ENCODE measurements at regions not wholly inside any gene's neighbourhood (a gene's known extent, or its start where the extent isn't known, plus 50 kb on each side); places are given as distances from the start of the nearest gene placed in this dataset.
A peak's percentile ranks its signal among the peaks of the same experiment; 100 is the strongest.

DNA sequence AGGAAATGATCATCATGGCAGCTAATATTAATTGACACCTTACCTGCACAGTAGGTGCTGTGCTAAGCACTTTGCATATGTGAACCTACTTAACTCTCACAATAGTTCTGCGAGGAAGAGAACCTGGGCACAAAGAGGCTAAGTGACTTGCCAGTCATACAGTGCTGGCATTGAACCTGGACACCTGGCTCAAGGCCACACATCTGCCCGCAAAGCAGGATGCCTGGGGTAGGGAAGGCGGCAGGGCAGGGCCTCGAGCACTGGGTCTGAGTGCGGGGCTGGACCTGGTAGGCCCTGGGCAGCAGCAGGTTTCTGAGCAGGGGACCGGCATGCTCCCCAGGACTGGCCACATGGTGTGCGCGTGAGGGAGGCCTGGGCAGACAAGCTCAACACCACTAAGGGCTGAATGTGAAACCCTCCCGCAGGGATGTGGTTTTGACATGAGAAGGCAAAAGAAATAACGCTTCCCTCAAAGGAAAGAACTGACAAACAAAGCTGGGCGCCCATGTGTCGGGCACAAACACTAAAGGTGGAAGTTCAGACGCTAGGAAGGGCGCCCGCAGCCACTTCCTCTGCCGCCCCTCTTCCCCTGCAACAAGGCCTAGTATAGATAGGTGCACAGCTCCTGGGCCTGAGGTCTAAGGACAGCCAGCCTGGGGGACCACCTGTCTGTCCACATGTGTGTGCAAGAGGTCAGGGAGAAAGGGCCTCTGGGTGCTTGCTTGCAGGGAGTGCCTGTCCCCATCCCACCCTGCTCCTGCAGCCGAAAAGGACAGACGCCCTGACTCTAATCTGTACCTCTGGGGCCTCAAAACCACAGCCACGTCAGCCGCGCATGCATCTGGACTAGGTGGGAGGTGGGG is 92.5 kb downstream of the ZFP36L2 start:
- Histone ChIP-seq H3K27me3 (no peaks in the 10 kb centered on the region), H3K9me3 (no peaks in the 10 kb centered on the region), H3K4me1 (peaks cover 0 to 70% of the 10 kb centered on the region in 2 donors), H3K4me3 (no peak overlapping the region), H3K36me3 (no peaks in the 10 kb centered on the region), H3K27ac (peak overlapping the region; percentile 2 to 69)
- TF ChIP-seq CTCF (IDR thresholded peaks at IDR 0.05) = no peak
- DNase-seq (ENCODE audit: low spot score) = no peak

DNA sequence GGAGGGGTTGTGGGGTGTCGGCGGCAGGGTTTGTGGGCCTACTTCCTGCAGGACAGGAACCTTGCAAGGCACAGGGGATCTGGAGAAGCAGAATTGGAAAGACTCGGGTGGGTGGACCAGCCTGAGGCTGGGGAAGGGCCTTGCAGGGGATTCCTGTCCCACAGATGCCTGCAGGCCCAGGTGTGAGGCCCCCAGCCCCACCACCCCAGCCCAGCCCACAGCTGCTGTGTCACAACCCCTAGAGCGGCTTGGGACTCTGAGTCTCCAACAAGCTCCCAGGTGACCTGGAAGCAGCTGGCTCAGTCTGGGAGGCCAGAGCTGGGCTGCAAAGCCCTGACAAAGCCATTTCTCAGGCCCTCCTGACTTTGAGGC is 93.1 kb downstream of the ZFP36L2 start:
- no peak overlapping the region for H3K4me3 ChIP-seq
- no peaks in the 10 kb centered on the region for H3K36me3 ChIP-seq
- no peaks in the 10 kb centered on the region for H3K27me3 ChIP-seq
- peak overlapping the region; percentile 2 to 69 for H3K27ac ChIP-seq
- H3K9me3 ChIP-seq = no peaks in the 10 kb centered on the region
- no peak for TF ChIP-seq CTCF (IDR thresholded peaks at IDR 0.05)
- peaks cover 0 to 70% of the 10 kb centered on the region in 2 donors for H3K4me1 ChIP-seq
- DNase-seq (ENCODE audit: low spot score) = no peak

DNA sequence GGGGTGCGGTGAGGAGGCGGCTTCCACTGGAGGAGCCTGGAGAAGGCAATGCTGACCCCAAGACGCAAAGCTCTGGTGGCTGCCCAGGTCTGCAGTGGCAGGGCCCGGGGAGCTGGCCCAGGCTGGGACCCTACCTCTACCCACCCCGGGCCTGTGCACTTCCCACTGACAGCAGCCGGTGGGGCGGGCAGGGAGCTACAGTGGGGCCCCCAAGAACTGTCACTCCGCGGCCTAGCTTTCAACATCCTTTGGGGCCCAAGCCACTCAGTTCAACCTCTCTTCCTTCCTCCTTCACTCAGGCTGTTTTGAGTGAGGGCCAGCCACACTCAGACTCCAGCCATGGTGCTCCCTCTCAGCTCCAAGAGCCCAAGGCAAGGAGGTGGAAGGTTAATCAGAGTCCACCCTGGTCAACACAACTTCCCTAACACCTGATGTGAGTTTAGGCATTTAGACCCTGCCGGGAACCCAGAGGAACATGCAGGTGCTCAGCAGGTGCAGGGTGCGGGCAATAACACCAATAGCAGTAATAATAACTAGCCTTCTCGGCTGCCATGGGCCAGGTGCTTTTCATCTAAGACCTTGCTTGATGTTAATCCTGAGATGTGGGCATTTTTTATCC is 93.6 kb downstream of the ZFP36L2 start:
- no peak for TF ChIP-seq CTCF (IDR thresholded peaks at IDR 0.05)
- DNase-seq (ENCODE audit: low spot score) = no peak
- Histone ChIP-seq H3K4me1 (peaks cover 0 to 65% of the 10 kb centered on the region in 2 donors), H3K9me3 (no peaks in the 10 kb centered on the region), H3K4me3 (no peak overlapping the region), H3K36me3 (no peaks in the 10 kb centered on the region), H3K27me3 (no peaks in the 10 kb centered on the region), H3K27ac (peak overlapping the region; percentile 15 to 69)

- H3K4me3 ChIP-seq = no peak overlapping the region
- no peaks in the 10 kb centered on the region for H3K36me3 ChIP-seq
- H3K27me3 ChIP-seq = no peaks in the 10 kb centered on the region
- H3K9me3 ChIP-seq = no peaks in the 10 kb centered on the region
- TF ChIP-seq CTCF (IDR thresholded peaks at IDR 0.05) = no peak
- H3K4me1 ChIP-seq = peaks cover 0 to 59% of the 10 kb centered on the region in 2 donors
- no peak for DNase-seq (ENCODE audit: low spot score)
- H3K27ac ChIP-seq = peak overlapping the region; percentile 15 to 69
These were observed 94.3 kb downstream of the ZFP36L2 start for GRCh38 chr2:43131890-43132682.

- Histone ChIP-seq H3K27me3 (no peaks in the 10 kb centered on the region), H3K4me3 (no peak overlapping the region), H3K27ac (peak overlapping the region; percentile 39 to 69), H3K36me3 (no peaks in the 10 kb centered on the region), H3K4me1 (peaks cover 0 to 58% of the 10 kb centered on the region in 2 donors), H3K9me3 (no peaks in the 10 kb centered on the region)
- peak in 1 of 2 donors; percentile 55 for TF ChIP-seq CTCF (IDR thresholded peaks at IDR 0.05)
- DNase-seq (ENCODE audit: low spot score) = peak; percentile 81
These were observed 95.1 kb downstream of the ZFP36L2 start for GRCh38 chr2:43131051-43131889.
